Uterus (tissue), 3 donors: ENCODE measurements at regions not wholly inside any gene's neighbourhood (a gene's known extent, or its start where the extent isn't known, plus 50 kb on each side); places are given as distances from the start of the nearest gene placed in this dataset.

Experiments
- DNase-seq, 2 donors: peaks; one replicate each; pipeline ENCODE4 v3.0.0-alpha.2; 2019 to 2020
- H3K27ac ChIP-seq, 2 donors: fragments of 200-600 bp; sonication (generic); 1 replicate in 1 of 2; 2 replicates in 1 of 2; pipeline ENCODE4 v1.5.1; 2016 to 2018
- H3K27me3 ChIP-seq, 2 donors: fragments of 200-600 bp; sonication (generic); one replicate each; pipeline ENCODE4 v1.5.1; 2018 to 2019; ENCODE audit warnings: control low read depth in 1 of 2
- H3K36me3 ChIP-seq, 2 donors: fragments of 200-600 bp; sonication (generic); one replicate each; pipeline ENCODE4 v1.5.1; 2019; ENCODE audit warnings: control low read depth in 1 of 2
- H3K4me1 ChIP-seq, 2 donors: fragments of 200-600 bp; sonication (generic); one replicate each; pipeline ENCODE4 v1.5.1; 2018 to 2019; ENCODE audit warnings: control low read depth in 1 of 2
- H3K4me3 ChIP-seq, 2 donors: fragments of 200-600 bp; sonication (generic); 1 replicate in 1 of 2; 2 replicates in 1 of 2; pipeline ENCODE4 v1.5.1; 2018 to 2019; ENCODE audit warnings: mild to moderate bottlenecking in 1 of 2
- H3K9me3 ChIP-seq, 2 donors: fragments of 200-600 bp; sonication (generic); one replicate each; pipeline ENCODE4 v1.5.1; 2019; ENCODE audit warnings: control low read depth in 1 of 2
- CTCF ChIP-seq, 4 experiments: fragments of 200-600 bp in 2 of 4; fragments of 450-650 bp in 2 of 4; sonication (generic) in 2 of 4; IDR thresholded peaks; one replicate each; pipeline ENCODE4 v1.5.1; 2016 to 2019; ENCODE audit warnings: antibody characterized with exemption in 4 of 4, mild to moderate bottlenecking in 2 of 4, moderate library complexity in 1 of 4
- POLR2A ChIP-seq, 2 donors: fragments of 450-650 bp; IDR thresholded peaks; one replicate each; pipeline ENCODE4 v1.6.1; 2016; ENCODE audit warnings: antibody characterized with exemption in 2 of 2, mild to moderate bottlenecking in 1 of 2, moderate library complexity in 1 of 2
- intact Hi-C: fragments of 100-400 bp; cut with DNase I; formaldehyde crosslinking; loops from one replicate; pipeline ENCODE4 v1.15.1; 2023; ENCODE audit warnings: low total_unique reads
- donor health status: DM: yes; HTN: yes; CAD: no.

- intact Hi-C loops: no loop called here
- no peak for DNase-seq
- TF ChIP-seq CTCF (IDR thresholded peaks at IDR 0.05) (no peak), POLR2A (IDR thresholded peaks at IDR 0.05) (no peak)
Measured at GRCh38 chr11:109971184-109971523, 122.0 kb upstream of the ZC3H12C start.

GRCh38 chr11:109972181-109972715 is 120.9 kb upstream of the ZC3H12C start:
- TF ChIP-seq POLR2A (IDR thresholded peaks at IDR 0.05): no peak
- TF ChIP-seq CTCF (IDR thresholded peaks at IDR 0.05): no peak
- Histone ChIP-seq H3K9me3 (no peaks in the 10 kb centered on the region), H3K27me3 (no peaks in the 10 kb centered on the region), H3K27ac (no peak overlapping the region), H3K36me3 (no peaks in the 10 kb centered on the region), H3K4me3 (no peak overlapping the region), H3K4me1 (no peaks in the 10 kb centered on the region)
- no peak for DNase-seq
- intact Hi-C loops: no loop called here

More at GRCh38 chr11:109971184-109971523, 122.0 kb upstream of the ZC3H12C start:
- H3K9me3 ChIP-seq: no peaks in the 10 kb centered on the region
- no peaks in the 10 kb centered on the region for H3K27me3 ChIP-seq
- no peaks in the 10 kb centered on the region for H3K4me1 ChIP-seq
- H3K4me3 ChIP-seq: no peak overlapping the region
- H3K36me3 ChIP-seq: no peaks in the 10 kb centered on the region
- H3K27ac ChIP-seq: no peak overlapping the region

DNA sequence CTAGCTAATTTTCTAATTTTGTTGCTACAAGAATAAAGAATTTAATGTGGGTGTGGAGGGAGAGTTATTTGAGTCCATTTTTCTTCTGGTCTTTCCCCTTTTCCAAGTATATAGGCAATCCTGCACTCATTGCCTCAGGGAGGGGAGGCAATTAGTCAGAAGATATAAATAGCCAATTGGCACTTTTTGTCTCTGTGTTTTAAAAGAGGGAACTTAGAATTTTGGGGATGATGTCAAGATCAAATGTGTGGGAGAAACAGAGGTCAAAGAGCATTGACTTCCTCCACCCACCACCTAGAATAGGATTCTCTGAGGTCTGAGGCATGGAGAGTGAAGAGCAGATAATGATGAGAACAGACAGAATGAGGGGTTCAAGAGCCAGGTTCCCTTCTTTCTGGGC is 120.3 kb upstream of the ZC3H12C start:
- Histone ChIP-seq H3K36me3 (no peaks in the 10 kb centered on the region), H3K27me3 (no peaks in the 10 kb centered on the region), H3K9me3 (no peaks in the 10 kb centered on the region), H3K27ac (no peak overlapping the region), H3K4me1 (no peaks in the 10 kb centered on the region), H3K4me3 (no peak overlapping the region)
- no peak for DNase-seq
- TF ChIP-seq POLR2A (IDR thresholded peaks at IDR 0.05) (no peak), CTCF (IDR thresholded peaks at IDR 0.05) (no peak)
- intact Hi-C loops: no loop called here

- no peaks in the 10 kb centered on the region for H3K27me3 ChIP-seq
- no peaks in the 10 kb centered on the region for H3K9me3 ChIP-seq
- intact Hi-C loops: no loop called here
- H3K4me1 ChIP-seq: no peaks in the 10 kb centered on the region
- TF ChIP-seq POLR2A (IDR thresholded peaks at IDR 0.05) (no peak), CTCF (IDR thresholded peaks at IDR 0.05) (no peak)
- DNase-seq: no peak
- no peak overlapping the region for H3K4me3 ChIP-seq
- H3K27ac ChIP-seq: no peak overlapping the region
- no peaks in the 10 kb centered on the region for H3K36me3 ChIP-seq
Measured at GRCh38 chr11:109973486-109973885, 119.7 kb upstream of the ZC3H12C start.

DNA sequence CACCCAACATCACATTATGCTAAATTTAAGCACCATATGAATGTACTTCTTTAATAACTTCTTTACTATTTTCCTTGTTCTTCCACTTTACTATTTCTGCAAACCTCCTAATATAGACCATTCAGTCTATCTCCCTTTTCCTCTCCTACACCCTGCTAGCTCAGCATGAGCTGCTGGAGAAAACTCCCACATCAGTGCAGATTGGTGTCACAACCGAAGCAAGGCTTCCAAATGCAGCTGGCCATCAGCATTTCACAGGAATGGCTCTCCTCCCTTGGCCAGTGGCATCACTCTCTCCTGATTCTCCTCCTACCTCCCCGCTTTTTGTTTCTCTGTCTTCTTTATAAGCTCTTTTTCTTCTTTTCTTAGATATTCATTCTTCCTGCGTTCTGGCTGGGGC is 118.7 kb upstream of the ZC3H12C start:
- Histone ChIP-seq H3K9me3 (no peaks in the 10 kb centered on the region), H3K27ac (no peak overlapping the region), H3K36me3 (no peaks in the 10 kb centered on the region), H3K27me3 (no peaks in the 10 kb centered on the region), H3K4me1 (no peaks in the 10 kb centered on the region), H3K4me3 (no peak overlapping the region)
- TF ChIP-seq CTCF (IDR thresholded peaks at IDR 0.05) (no peak), POLR2A (IDR thresholded peaks at IDR 0.05) (no peak)
- DNase-seq: no peak
- intact Hi-C loops: no loop called here
